RWPE2 (cell line): ENCODE measurements at regions not wholly inside any gene's neighbourhood (a gene's known extent, or its start where the extent isn't known, plus 50 kb on each side); places are given as distances from the start of the nearest gene placed in this dataset.

ENCODE experiments used
- ATAC-seq: fragments of 200-7000 bp; cut with Tn5 transposase; 3 replicates; pipeline ENCODE4 v1.9.1; 2021; ENCODE audit warnings: low read depth
- DNase-seq: peaks from one replicate; pipeline ENCODE4 v3.0.0-alpha.2; 2020; ENCODE audit warnings: low spot score
- H3K27ac ChIP-seq: fragments of 450-650 bp; 2 replicates; pipeline ENCODE4 v1.5.1; 2017; ENCODE audit warnings: mild to moderate bottlenecking; ENCODE audit not compliant: poor library complexity, severe bottlenecking
- H3K27me3 ChIP-seq: fragments of 250-450 bp; sonication (Bioruptor Pico); 2 replicates; pipeline ENCODE4 v1.5.1; 2021; ENCODE audit warnings: mild to moderate bottlenecking, moderate library complexity; ENCODE audit not compliant: insufficient read depth, poor library complexity, severe bottlenecking
- H3K36me3 ChIP-seq: fragments of 250-450 bp; sonication (Bioruptor Pico); 2 replicates; pipeline ENCODE4 v1.5.1; 2020; ENCODE audit warnings: low read depth, mild to moderate bottlenecking, moderate library complexity
- H3K4me1 ChIP-seq: fragments of 250-450 bp; sonication (Bioruptor Pico); 2 replicates; pipeline ENCODE4 v1.5.1; 2021; ENCODE audit warnings: mild to moderate bottlenecking, moderate library complexity; ENCODE audit not compliant: insufficient read depth, poor library complexity, severe bottlenecking
- H3K4me3 ChIP-seq: fragments of 250-450 bp; sonication (Bioruptor Pico); 2 replicates; pipeline ENCODE4 v1.5.1; 2021; ENCODE audit warnings: mild to moderate bottlenecking, moderate library complexity; ENCODE audit not compliant: severe bottlenecking
- H3K9me3 ChIP-seq: fragments of 250-450 bp; sonication (Bioruptor Pico); 2 replicates; pipeline ENCODE4 v1.5.1; 2021; ENCODE audit warnings: mild to moderate bottlenecking, moderate library complexity; ENCODE audit not compliant: severe bottlenecking
- CTCF ChIP-seq: fragments of 450-650 bp; IDR thresholded peaks from one replicate; pipeline ENCODE4 v1.5.1; 2017; ENCODE audit warnings: mild to moderate bottlenecking, moderate library complexity; ENCODE audit not compliant: poor library complexity, severe bottlenecking

GRCh38 chr6:22954749-22955385, 385.5 kb downstream of the HDGFL1 start:
- Histone ChIP-seq H3K9me3 (no peaks in the 10 kb centered on the region), H3K36me3 (no peaks in the 10 kb centered on the region), H3K4me1 (peaks cover 7% of the 10 kb centered on the region), H3K27ac (no peak overlapping the region), H3K4me3 (peak overlapping the region; percentile 22), H3K27me3 (no peaks in the 10 kb centered on the region)
- TF ChIP-seq CTCF: no peak
- peak; percentile 67 for ATAC-seq
- DNase-seq: no peak

- TF ChIP-seq CTCF: no peak
- Histone ChIP-seq H3K4me1 (peaks cover 7% of the 10 kb centered on the region), H3K4me3 (no peak overlapping the region), H3K9me3 (no peaks in the 10 kb centered on the region), H3K27ac (no peak overlapping the region), H3K27me3 (no peaks in the 10 kb centered on the region), H3K36me3 (no peaks in the 10 kb centered on the region)
- ATAC-seq (no peak; the same call in 2 of the 3 replicates), DNase-seq (no peak)
Measured at GRCh38 chr6:22956029-22956681, 386.8 kb downstream of the HDGFL1 start.

- no peak for DNase-seq
- Histone ChIP-seq H3K4me1 (peaks cover 7% of the 10 kb centered on the region), H3K27me3 (no peaks in the 10 kb centered on the region), H3K4me3 (no peak overlapping the region), H3K9me3 (no peaks in the 10 kb centered on the region), H3K36me3 (no peaks in the 10 kb centered on the region), H3K27ac (no peak overlapping the region)
- no peak for TF ChIP-seq CTCF
- ATAC-seq: no peak
Measured at GRCh38 chr6:22958677-22959076, 389.3 kb downstream of the HDGFL1 start.

GRCh38 chr6:22959571-22959970, 390.2 kb downstream of the HDGFL1 start:
- ATAC-seq: peak; percentile 46; the same call in 2 of the 3 replicates
- no peaks in the 10 kb centered on the region for H3K27me3 ChIP-seq

More at GRCh38 chr6:22959571-22959970, 390.2 kb downstream of the HDGFL1 start:
- Histone ChIP-seq H3K9me3 (no peaks in the 10 kb centered on the region), H3K36me3 (no peaks in the 10 kb centered on the region), H3K4me3 (no peak overlapping the region), H3K27ac (no peak overlapping the region), H3K4me1 (peaks cover 7% of the 10 kb centered on the region)
- no peak for TF ChIP-seq CTCF
- no peak for DNase-seq
